HEK293T (cell line): ENCODE measurements at regions not wholly inside any gene's neighbourhood (a gene's known extent, or its start where the extent isn't known, plus 50 kb on each side); places are given as distances from the start of the nearest gene placed in this dataset.

Source experiments
- CTCF ChIA-PET: fragments of 350-600 bp; formaldehyde crosslinking; extraction: SDS; loops from one replicate; lab custom pipeline; 2021; ENCODE audit warnings: antibody characterized with exemption, inconsistent platforms; lab: Yijun Ruan, JAX
- POLR2A ChIA-PET: fragments of 350-600 bp; formaldehyde crosslinking; extraction: SDS; loops from one replicate; lab custom pipeline; 2020; ENCODE audit warnings: antibody characterized with exemption, inconsistent platforms; lab: Yijun Ruan, JAX
- DNase-seq: peaks from one replicate; pipeline ENCODE4 v3.0.0; 2012; ENCODE audit warnings: mixed read lengths; ENCODE audit errors: extremely low spot score
- ARNT ChIP-seq: fragments of 450-650 bp; IDR thresholded peaks from 2 replicates; pipeline ENCODE4 v1.6.1; 2017; ENCODE audit warnings: mild to moderate bottlenecking
- BHLHE40 ChIP-seq: fragments of 450-650 bp; IDR thresholded peaks from 2 replicates; pipeline ENCODE4 v1.6.1; 2016; ENCODE audit warnings: mild to moderate bottlenecking, moderate library complexity, borderline replicate concordance
- CTBP1 ChIP-seq: fragments of 450-650 bp; IDR thresholded peaks from 2 replicates; pipeline ENCODE4 v1.6.1; 2016; ENCODE audit warnings: borderline replicate concordance
- ELF4 ChIP-seq: fragments of 450-650 bp; IDR thresholded peaks from 2 replicates; pipeline ENCODE4 v1.6.1; 2017; ENCODE audit warnings: antibody characterized with exemption
- FOXA1 ChIP-seq: fragments of 450-650 bp; IDR thresholded peaks from 2 replicates; pipeline ENCODE4 v1.6.1; 2016; ENCODE audit warnings: mild to moderate bottlenecking
- FOXK2 ChIP-seq: fragments of 450-650 bp; IDR thresholded peaks from 2 replicates; pipeline ENCODE4 v1.6.1; 2016; ENCODE audit warnings: mild to moderate bottlenecking
- FOXM1 ChIP-seq: fragments of 450-650 bp; IDR thresholded peaks from 2 replicates; pipeline ENCODE4 v1.6.1; 2017; ENCODE audit warnings: mild to moderate bottlenecking, borderline replicate concordance
- HDGF ChIP-seq: fragments of 450-650 bp; IDR thresholded peaks from 2 replicates; pipeline ENCODE4 v1.6.1; 2017; ENCODE audit warnings: antibody characterized with exemption, borderline replicate concordance
- L3MBTL2 ChIP-seq: fragments of 450-650 bp; conservative IDR thresholded peaks from 2 replicates; pipeline ENCODE4 v1.6.1; 2016; ENCODE audit warnings: mild to moderate bottlenecking
- LEF1 ChIP-seq: fragments of 450-650 bp; IDR thresholded peaks from 2 replicates; pipeline ENCODE4 v1.6.1; 2017; ENCODE audit warnings: mild to moderate bottlenecking, borderline replicate concordance
- NFRKB ChIP-seq: fragments of 450-650 bp; IDR thresholded peaks from 2 replicates; pipeline ENCODE4 v1.6.1; 2016; ENCODE audit warnings: mild to moderate bottlenecking, moderate library complexity
- PKNOX1 ChIP-seq: fragments of 450-650 bp; IDR thresholded peaks from 2 replicates; pipeline ENCODE4 v1.6.1; 2016
- SP1 ChIP-seq: fragments of 450-650 bp; IDR thresholded peaks from 2 replicates; pipeline ENCODE4 v1.6.1; 2017
- SUZ12 ChIP-seq: fragments of 450-650 bp; IDR thresholded peaks from 2 replicates; pipeline ENCODE4 v1.6.1; 2016; ENCODE audit warnings: mild to moderate bottlenecking
- TARDBP ChIP-seq: fragments of 450-650 bp; IDR thresholded peaks from 2 replicates; pipeline ENCODE4 v1.6.1; 2016
- ZNF384 ChIP-seq: fragments of 450-650 bp; IDR thresholded peaks from 2 replicates; pipeline ENCODE4 v1.6.1; 2016

GRCh38 chr6:14365393-14365792, 247.8 kb downstream of the CD83 start:
- CTCF ChIA-PET: no interaction called here
- TF ChIP-seq ELF4 (no peak), LEF1 (no peak), FOXK2 (no peak), HDGF (no peak), PKNOX1 (no peak), L3MBTL2 (no peak), ARNT (no peak), SUZ12 (no peak), FOXA1 (no peak)
- DNase-seq: no peak
- POLR2A ChIA-PET: no interaction called here

- ChIA-PET CTCF (no interaction called here), POLR2A (no interaction called here)
- TF ChIP-seq FOXA1 (no peak), SP1 (no peak), ARNT (no peak), PKNOX1 (no peak), ELF4 (no peak)
- no peak for DNase-seq
Observed at GRCh38 chr6:14366315-14366714, 248.7 kb downstream of the CD83 start.

- no peak for DNase-seq
- no peak for TF ChIP-seq PKNOX1
- no peak for TF ChIP-seq TARDBP
- TF ChIP-seq FOXA1: no peak
- TF ChIP-seq CTBP1: no peak
- no peak for TF ChIP-seq ELF4
- TF ChIP-seq L3MBTL2: no peak
- TF ChIP-seq ZNF384: no peak
- no peak for TF ChIP-seq SUZ12
- TF ChIP-seq HDGF: no peak
- TF ChIP-seq BHLHE40: no peak
- no peak for TF ChIP-seq FOXM1
- TF ChIP-seq FOXK2: no peak
- TF ChIP-seq SP1: no peak
- no peak for TF ChIP-seq ARNT
- TF ChIP-seq NFRKB: no peak
- no peak for TF ChIP-seq LEF1
- ChIA-PET POLR2A (no interaction called here), CTCF (no interaction called here)
Observed at GRCh38 chr6:14366872-14367271, 249.3 kb downstream of the CD83 start.

- DNase-seq: no peak
- POLR2A ChIA-PET: no interaction called here
- CTCF ChIA-PET: no interaction called here
- TF ChIP-seq TARDBP: no peak
- no peak for TF ChIP-seq CTBP1
- no peak for TF ChIP-seq ELF4
- no peak for TF ChIP-seq ZNF384
- no peak for TF ChIP-seq LEF1
- TF ChIP-seq NFRKB: no peak
- no peak for TF ChIP-seq FOXA1
- TF ChIP-seq FOXM1: no peak
- no peak for TF ChIP-seq BHLHE40
- TF ChIP-seq PKNOX1: no peak
- no peak for TF ChIP-seq SP1
- TF ChIP-seq ARNT: no peak
- TF ChIP-seq HDGF: no peak
- TF ChIP-seq L3MBTL2: no peak
- TF ChIP-seq SUZ12: no peak
- no peak for TF ChIP-seq FOXK2
Observed at GRCh38 chr6:14367296-14367695, 249.7 kb downstream of the CD83 start.

- ChIA-PET CTCF (interaction anchor here (1.3 kb wide), 1 partner anchor 158 kb away, joined by 3 read pairs; no protein-coding TSS in a partner anchor), POLR2A (no interaction called here)
- DNase-seq: no peak
- no peak for TF ChIP-seq SP1
- no peak for TF ChIP-seq ARNT
- TF ChIP-seq TARDBP: no peak
- TF ChIP-seq CTBP1: no peak
- no peak for TF ChIP-seq FOXM1
- no peak for TF ChIP-seq L3MBTL2
- no peak for TF ChIP-seq ELF4
- TF ChIP-seq BHLHE40: no peak
- no peak for TF ChIP-seq ZNF384
- TF ChIP-seq NFRKB: no peak
- no peak for TF ChIP-seq HDGF
- no peak for TF ChIP-seq PKNOX1
- TF ChIP-seq FOXA1: no peak
- TF ChIP-seq FOXK2: no peak
- TF ChIP-seq SUZ12: no peak
- no peak for TF ChIP-seq LEF1
Observed at GRCh38 chr6:14369717-14370116, 252.1 kb downstream of the CD83 start.
